GM12878 (cell line): ENCODE measurements at regions not wholly inside any gene's neighbourhood (a gene's known extent, or its start where the extent isn't known, plus 50 kb on each side); places are given as distances from the start of the nearest gene placed in this dataset.

Experiments
- CBFB ChIP-seq: IDR thresholded peaks from 2 replicates; pipeline ENCODE4 v1.6.1; 2016; ENCODE audit warnings: antibody characterized with exemption, low read depth
- CHD4 ChIP-seq: fragments of 200-600 bp; sonication (generic); IDR thresholded peaks from 2 replicates; pipeline ENCODE4 v1.6.1; 2016; ENCODE audit warnings: mild to moderate bottlenecking
- CTCF ChIP-seq, 3 experiments: IDR thresholded peaks in 2 of 3; conservative IDR thresholded peaks in 1 of 3; 2 replicates each; pipeline ENCODE4 v1.5.1; 2011; ENCODE audit warnings: low read depth in 3 of 3, low read length in 3 of 3, mild to moderate bottlenecking in 3 of 3, control low read depth in 2 of 3, moderate library complexity in 2 of 3, inconsistent platforms in 1 of 3, mixed read lengths in 1 of 3; ENCODE audit not compliant: control insufficient read depth in 2 of 3, insufficient read depth in 1 of 3; ENCODE audit errors: extremely low read depth in 1 of 3
- RAD21 ChIP-seq: IDR thresholded peaks from 2 replicates; pipeline ENCODE4 v1.6.1; 2011; ENCODE audit warnings: mild to moderate bottlenecking, low read depth, low read length, moderate library complexity; ENCODE audit not compliant: insufficient read depth
- RFX5 ChIP-seq: IDR thresholded peaks from 2 replicates; pipeline ENCODE4 v1.6.1; 2011; ENCODE audit warnings: low read depth, low read length, improper control_type of control experiment

GRCh38 chr14:105947599-105947998 lies 421.2 kb downstream of the TMEM121 start:
- TF ChIP-seq CHD4 (no peak), CTCF (IDR thresholded peaks at IDR 0.05 in 2 of 3, conservative IDR thresholded peaks at IDR 0.05 in 1 of 3; ENCODE audit: control insufficient read depth in 2 of 3, extremely low read depth in 1 of 3, insufficient read depth in 1 of 3, low read depth in 3 of 3, low read length in 3 of 3) (no peak), CBFB (no peak), RAD21 (no peak), RFX5 (no peak)
